ENCODE measurements at regions not wholly inside any gene's neighbourhood (a gene's known extent, or its start where the extent isn't known, plus 50 kb on each side); places are given as distances from the start of the nearest gene placed in this dataset.

DNA sequence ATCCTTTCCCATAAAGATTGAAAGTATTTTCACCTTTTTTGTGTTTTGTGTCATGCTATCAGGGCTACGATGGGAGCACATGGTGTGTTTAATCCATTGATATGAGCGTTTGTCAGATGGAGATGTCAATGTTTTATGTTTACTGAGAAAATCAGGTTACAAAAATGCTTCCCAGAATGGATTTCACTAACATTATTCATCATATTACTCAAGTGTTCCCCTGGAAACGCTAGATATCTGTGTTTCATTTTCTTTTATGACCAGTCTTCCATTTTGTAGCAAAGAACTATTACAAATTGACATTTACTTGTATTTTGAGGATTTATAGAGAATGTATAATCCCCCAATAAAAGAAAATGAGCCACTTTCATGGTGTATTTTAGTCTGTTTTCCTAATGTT, 293.5 kb upstream of the AKR1E2 start:
- in situ Hi-C loops (cut with HindIII; ENCODE audit: low pct_unique_long_range_greater_than_20kb, low sequenced_read_pairs): no loop called here
- DNase-seq (ENCODE audit: low read depth in 1 of 2, low spot score in 1 of 2): no peak

DNA sequence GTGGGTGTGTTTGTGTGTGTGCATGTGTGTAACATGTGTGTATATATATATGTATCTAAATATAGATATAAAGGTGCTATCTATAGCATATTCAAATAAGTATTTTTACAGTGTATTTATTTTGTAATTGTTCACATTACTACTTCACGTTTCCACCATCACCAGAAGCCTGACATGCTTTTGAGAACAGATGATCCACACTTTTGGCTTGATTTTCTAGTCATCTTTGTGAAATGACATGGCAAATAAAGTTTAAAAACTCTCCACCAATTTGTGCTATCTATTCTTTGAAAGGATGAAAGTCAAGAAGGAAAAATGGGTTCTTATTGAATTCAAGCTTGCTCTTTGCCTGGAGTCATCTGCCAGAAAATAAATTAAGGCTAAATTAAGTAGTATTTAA, 294.0 kb upstream of the AKR1E2 start:
- TF ChIP-seq JUND (IDR thresholded peaks at IDR 0.05; ENCODE audit: low read depth): no peak
- in situ Hi-C loops (cut with HindIII; ENCODE audit: low pct_unique_long_range_greater_than_20kb, low sequenced_read_pairs): no loop called here
- DNase-seq (ENCODE audit: low read depth in 1 of 2, low spot score in 1 of 2): no peak

More for the DNA sequence above, 293.5 kb upstream of the AKR1E2 start:
- TF ChIP-seq JUND (IDR thresholded peaks at IDR 0.05; ENCODE audit: low read depth): no peak

DNA sequence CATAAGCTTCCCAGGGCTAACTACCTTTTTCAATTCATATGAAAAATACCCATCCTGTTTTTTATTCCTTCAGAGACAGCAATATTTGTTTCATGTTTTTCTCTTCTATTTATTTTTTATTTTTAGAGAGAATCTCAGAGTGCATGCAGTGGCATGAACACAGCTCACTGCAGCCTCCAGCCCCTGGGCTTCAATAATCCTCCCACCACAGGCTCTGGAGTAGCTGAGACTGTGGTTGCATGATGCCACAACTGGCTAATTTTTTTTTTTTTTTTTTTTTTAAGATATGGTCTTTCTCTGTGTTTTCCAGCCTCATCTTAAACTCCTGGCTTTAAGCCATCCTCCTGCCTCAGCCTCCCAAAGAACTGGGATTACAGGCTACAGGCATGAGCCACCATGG, 296.7 kb upstream of the AKR1E2 start:
- no peak for DNase-seq (ENCODE audit: low read depth in 1 of 2, low spot score in 1 of 2)
- TF ChIP-seq JUND (IDR thresholded peaks at IDR 0.05; ENCODE audit: low read depth): no peak

DNA sequence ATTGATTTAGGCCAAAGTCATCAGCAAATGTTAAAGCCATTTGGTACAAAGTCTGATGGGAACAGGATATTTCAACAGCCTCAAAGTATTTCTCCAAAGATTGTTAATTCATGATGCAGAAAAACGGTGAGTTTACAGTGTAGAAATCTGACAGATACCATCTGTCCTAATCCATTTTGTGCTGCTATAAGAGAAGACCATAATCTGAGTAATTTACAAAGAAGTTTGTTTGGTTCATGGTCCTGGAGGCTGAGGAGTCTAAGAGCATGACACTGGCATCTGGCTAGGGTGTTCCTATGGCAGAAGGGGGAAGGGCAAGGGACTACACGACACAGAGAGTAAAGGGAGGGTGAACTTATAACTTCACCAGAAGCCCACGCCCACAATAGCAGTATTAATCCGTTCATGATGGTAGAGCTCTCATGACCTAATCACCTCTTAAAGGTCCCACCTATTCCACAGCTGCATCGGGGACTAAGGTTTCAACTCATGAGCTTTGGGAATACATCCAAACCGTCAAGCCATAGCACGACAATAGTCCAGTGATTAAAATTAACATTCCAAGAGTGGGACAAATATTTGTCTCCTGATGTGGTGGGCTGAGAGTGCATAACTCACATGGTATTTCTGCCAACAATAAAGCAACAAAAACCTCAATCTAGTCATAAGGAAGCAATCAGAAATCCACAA, 298.6 kb upstream of the AKR1E2 start:
- TF ChIP-seq JUND (IDR thresholded peaks at IDR 0.05; ENCODE audit: low read depth): no peak
- in situ Hi-C loops (cut with HindIII; ENCODE audit: low pct_unique_long_range_greater_than_20kb, low sequenced_read_pairs): no loop called here
- DNase-seq (ENCODE audit: low read depth in 1 of 2, low spot score in 1 of 2): no peak

More for the DNA sequence above, 296.7 kb upstream of the AKR1E2 start:
- in situ Hi-C loops (cut with HindIII; ENCODE audit: low pct_unique_long_range_greater_than_20kb, low sequenced_read_pairs): no loop called here

DNA sequence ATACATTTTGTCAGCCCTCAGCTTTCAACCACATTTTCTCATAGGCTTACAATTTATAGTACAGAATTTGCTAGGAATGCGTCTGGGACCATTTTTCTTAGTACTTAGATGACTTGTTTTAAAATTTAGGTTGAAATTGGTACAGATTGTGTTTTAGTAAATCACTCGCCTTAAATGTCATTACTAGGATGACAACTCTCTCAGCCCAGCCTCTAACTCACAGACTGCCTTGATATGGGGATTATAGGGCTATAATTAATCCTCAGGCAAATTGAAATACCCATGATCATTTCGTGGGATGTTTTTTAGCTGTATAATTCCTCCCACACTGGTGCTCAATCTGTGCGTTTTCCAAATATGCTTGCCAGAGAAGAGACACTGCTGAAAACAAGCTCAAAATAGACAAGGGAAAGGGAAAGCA, 299.7 kb upstream of the AKR1E2 start:
- in situ Hi-C loops (cut with HindIII; ENCODE audit: low pct_unique_long_range_greater_than_20kb, low sequenced_read_pairs): no loop called here
- DNase-seq (ENCODE audit: low read depth in 1 of 2, low spot score in 1 of 2): no peak
- TF ChIP-seq JUND (IDR thresholded peaks at IDR 0.05; ENCODE audit: low read depth): no peak

DNA sequence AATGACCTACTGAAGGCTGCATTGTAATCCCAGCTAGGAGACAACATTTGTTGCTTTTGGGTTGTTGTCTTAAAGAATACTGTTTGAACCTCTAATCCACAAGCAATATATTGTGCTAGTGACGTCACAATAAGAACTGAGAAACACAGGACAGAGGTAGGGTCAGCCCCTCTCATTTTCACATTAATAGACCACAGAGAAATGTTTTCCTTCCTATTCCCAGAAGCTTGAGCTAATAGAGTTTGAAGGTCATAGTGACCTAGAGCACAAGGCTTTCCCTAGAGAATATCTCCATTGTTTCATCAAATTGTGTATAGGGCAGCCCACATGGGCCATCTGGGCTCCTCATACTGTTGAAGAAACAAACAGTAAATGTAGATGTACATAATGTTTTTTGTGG, 300.9 kb upstream of the AKR1E2 start:
- DNase-seq (ENCODE audit: low read depth in 1 of 2, low spot score in 1 of 2): peak in 1 of 2 experiments; percentile 54
- TF ChIP-seq JUND (IDR thresholded peaks at IDR 0.05; ENCODE audit: low read depth): no peak
- in situ Hi-C loops (cut with HindIII; ENCODE audit: low pct_unique_long_range_greater_than_20kb, low sequenced_read_pairs): no loop called here

DNA sequence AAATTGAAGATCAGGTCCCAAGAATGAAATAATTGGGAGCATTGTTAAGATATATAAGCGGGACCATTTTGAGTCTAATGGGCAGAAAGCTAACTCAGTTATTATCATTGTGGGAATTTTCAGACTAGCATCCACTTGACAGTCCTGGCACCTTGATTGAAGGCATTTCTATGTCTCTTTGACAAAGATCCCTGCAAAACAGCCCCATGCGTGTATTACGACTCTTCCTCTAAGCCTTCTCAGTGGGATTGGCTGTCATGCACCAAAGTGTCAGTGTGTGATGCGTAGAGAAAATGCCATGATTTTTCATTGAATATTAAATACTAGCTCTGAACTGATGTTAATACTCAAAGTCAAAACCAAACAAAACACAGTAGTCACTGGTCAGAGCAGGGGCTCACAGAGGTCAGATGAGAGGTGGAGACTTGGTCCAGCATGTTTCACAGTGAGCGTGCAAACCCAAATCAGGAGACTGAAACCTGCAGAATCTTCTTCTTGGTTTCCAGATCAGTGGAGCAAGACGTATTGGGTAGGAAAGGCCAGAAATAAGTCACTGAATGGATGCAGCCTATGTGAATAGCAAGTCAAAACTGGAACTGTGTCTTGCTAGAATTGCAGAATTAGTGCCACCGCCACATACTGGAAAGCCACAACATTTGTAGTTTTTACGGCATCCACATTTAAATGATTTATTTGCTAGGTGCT, 303.6 kb upstream of the AKR1E2 start:
- DNase-seq (ENCODE audit: low read depth in 1 of 2, low spot score in 1 of 2): no peak
- no peak for TF ChIP-seq JUND (IDR thresholded peaks at IDR 0.05; ENCODE audit: low read depth)
- in situ Hi-C loops (cut with HindIII; ENCODE audit: low pct_unique_long_range_greater_than_20kb, low sequenced_read_pairs): no loop called here

DNA sequence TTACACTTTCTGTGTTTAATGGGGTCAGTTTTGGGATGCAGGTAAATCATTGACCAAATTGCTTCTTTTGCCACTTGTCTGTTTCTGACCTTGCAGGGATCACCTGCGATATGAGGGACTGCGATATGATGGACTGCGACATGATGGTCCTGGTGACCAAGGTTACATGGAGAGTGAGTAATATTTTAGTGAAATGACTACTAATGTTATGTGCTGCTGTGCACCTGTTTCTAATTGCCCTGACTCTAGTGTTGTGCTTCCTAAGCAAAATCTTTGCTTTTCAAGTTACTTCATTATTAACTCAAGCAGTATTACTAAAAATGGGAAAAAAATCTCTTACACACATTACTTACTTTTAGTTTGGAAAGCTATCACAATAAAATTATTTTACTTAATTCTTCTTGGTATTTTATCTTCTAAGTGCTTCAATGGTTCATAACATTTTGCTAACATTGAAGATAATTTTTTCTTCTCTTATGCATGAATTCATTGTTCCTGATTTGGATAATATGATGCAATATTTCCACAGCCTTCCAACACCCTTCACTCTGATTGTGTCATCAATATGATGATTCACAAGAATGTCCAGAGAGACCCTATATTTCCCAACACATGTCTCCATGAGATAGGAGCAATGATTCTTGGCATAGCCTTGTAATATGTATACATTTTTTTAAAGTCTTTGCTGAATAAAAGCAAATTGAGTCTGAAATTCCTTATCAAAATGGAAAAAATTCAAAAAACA, 306.2 kb upstream of the AKR1E2 start:
- in situ Hi-C loops (cut with HindIII; ENCODE audit: low pct_unique_long_range_greater_than_20kb, low sequenced_read_pairs): no loop called here
- TF ChIP-seq JUND (IDR thresholded peaks at IDR 0.05; ENCODE audit: low read depth): no peak
- no peak for DNase-seq (ENCODE audit: low read depth in 1 of 2, low spot score in 1 of 2)

DNA sequence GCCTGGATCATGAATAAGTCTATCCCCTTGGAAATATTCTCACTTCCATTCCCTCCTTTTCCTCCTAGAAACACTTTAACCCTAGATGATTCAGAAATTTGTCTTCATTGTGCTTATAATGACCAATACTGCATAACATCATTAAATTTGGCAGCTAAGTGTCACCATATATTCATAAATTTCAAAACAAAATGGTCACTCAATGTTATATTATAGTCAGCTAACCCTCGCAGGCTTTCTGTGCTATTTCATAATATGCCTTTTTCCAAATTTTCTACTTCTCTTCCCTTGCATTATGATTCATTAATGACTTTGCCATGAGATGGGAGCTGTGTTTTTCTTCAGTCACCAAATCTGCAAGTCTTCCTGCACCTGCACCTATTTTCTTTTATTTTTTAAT, 308.3 kb upstream of the AKR1E2 start:
- in situ Hi-C loops (cut with HindIII; ENCODE audit: low pct_unique_long_range_greater_than_20kb, low sequenced_read_pairs): no loop called here
- no peak for TF ChIP-seq JUND (IDR thresholded peaks at IDR 0.05; ENCODE audit: low read depth)

DNA sequence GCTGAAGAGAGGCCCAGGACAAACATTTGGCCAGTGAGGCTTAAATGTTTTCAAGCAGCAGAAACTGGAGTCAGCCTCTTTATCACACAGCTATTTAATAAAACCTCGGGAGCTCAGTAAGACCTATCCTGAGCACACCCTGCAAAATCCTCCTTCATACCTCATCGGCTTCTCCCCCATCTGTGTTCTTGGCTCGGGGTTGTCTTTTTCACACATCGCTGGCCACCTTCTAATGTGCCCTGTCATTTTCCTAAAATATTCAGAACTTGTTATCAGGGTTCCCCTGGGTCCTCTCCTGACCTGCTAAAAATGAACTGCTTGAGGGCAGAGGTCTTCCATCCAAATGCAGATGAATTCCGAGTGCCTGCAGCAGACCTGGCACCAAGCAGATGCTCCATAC, 310.3 kb upstream of the AKR1E2 start:
- DNase-seq (ENCODE audit: low read depth in 1 of 2, low spot score in 1 of 2): no peak
- TF ChIP-seq JUND (IDR thresholded peaks at IDR 0.05; ENCODE audit: low read depth): no peak
- in situ Hi-C loops (cut with HindIII; ENCODE audit: low pct_unique_long_range_greater_than_20kb, low sequenced_read_pairs): no loop called here

More for the DNA sequence above, 308.3 kb upstream of the AKR1E2 start:
- no peak for DNase-seq (ENCODE audit: low read depth in 1 of 2, low spot score in 1 of 2)

DNA sequence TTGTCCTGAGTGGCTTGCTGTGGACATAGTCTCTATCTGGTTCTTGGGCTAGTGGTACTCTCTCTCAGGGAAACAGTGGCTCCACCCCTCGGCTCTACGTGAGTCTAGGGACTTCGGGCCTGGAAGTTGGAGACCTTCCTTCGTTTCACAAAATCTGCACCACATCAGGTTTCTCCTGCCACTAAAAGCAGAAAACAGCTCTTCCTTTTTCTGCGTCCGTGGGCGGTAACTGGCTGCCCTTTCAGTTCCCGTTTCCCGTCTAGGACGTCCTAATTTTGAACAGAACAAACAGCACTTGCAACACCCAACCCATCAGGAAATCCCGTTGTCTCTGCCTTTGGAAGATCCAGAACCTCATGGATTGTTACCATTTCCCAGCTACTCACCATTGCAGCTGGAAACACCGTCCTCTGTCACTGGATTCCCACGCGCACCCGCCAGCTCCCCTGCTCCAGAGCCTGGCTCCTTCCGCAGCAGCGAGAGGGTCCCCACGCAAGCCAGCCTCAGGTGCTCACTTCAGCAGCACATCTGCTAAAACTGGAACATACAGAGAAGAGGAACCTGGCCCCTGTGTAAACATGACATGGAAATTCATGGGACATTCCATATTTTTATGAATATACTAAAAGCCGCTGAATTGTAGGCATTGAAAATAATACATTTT, 311.4 kb upstream of the AKR1E2 start:
- in situ Hi-C loops (cut with HindIII; ENCODE audit: low pct_unique_long_range_greater_than_20kb, low sequenced_read_pairs): no loop called here
- TF ChIP-seq JUND (IDR thresholded peaks at IDR 0.05; ENCODE audit: low read depth): no peak
- no peak for DNase-seq (ENCODE audit: low read depth in 1 of 2, low spot score in 1 of 2)

DNA sequence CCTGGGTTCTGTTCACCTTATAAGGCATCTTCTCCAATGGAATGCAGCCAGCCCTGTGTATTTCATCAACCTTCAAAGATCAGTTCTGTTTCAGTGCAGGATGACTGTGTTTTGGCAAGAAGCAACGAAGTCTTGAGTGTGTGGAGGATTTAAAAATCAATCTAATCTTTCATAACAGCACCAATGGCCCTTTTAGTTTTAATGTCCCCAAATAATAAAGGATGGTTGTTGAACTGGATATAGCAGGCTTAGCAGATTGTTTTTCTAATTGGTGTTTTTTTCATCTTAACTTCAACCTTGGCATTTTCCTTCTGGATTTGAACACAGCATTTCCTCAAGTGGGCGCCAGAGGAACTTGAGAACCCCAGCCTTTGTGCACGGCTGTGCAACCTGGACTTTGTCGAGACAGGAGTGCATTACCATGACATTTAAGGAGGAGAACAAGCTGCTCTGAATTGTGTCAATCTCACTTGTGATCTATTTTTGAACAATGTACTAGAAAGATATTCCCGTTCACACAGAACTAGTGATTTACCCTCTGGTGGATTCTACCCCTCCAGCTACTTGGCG, 313.3 kb upstream of the AKR1E2 start:
- in situ Hi-C loops (cut with HindIII; ENCODE audit: low pct_unique_long_range_greater_than_20kb, low sequenced_read_pairs): no loop called here
- TF ChIP-seq JUND (IDR thresholded peaks at IDR 0.05; ENCODE audit: low read depth): no peak
- DNase-seq (ENCODE audit: low read depth in 1 of 2, low spot score in 1 of 2): peak; percentile 69 to 87

Data from T47D (cell line).